Tibial nerve (tissue), 4 donors: ENCODE measurements at regions not wholly inside any gene's neighbourhood (a gene's known extent, or its start where the extent isn't known, plus 50 kb on each side); places are given as distances from the start of the nearest gene placed in this dataset.

Experiments used
- CTCF ChIP-seq, 5 experiments: fragments of 200-600 bp in 3 of 5; fragments of 450-650 bp in 2 of 5; sonication (generic) in 3 of 5; IDR thresholded peaks; one replicate each; pipeline ENCODE4 v1.5.1; 2016 to 2019; ENCODE audit warnings: antibody characterized with exemption in 5 of 5, mild to moderate bottlenecking in 3 of 5, moderate library complexity in 2 of 5
- EP300 ChIP-seq, 2 donors: sonication (generic); formaldehyde crosslinking; IDR thresholded peaks; one replicate each; pipeline ENCODE4 v1.6.1; 2017; ENCODE audit warnings: antibody characterized with exemption in 2 of 2, mild to moderate bottlenecking in 1 of 2
- POLR2A ChIP-seq, 2 donors: fragments of 450-650 bp; IDR thresholded peaks; one replicate each; pipeline ENCODE4 v1.6.1; 2017; ENCODE audit warnings: antibody characterized with exemption in 2 of 2, mild to moderate bottlenecking in 2 of 2, moderate library complexity in 2 of 2

DNA sequence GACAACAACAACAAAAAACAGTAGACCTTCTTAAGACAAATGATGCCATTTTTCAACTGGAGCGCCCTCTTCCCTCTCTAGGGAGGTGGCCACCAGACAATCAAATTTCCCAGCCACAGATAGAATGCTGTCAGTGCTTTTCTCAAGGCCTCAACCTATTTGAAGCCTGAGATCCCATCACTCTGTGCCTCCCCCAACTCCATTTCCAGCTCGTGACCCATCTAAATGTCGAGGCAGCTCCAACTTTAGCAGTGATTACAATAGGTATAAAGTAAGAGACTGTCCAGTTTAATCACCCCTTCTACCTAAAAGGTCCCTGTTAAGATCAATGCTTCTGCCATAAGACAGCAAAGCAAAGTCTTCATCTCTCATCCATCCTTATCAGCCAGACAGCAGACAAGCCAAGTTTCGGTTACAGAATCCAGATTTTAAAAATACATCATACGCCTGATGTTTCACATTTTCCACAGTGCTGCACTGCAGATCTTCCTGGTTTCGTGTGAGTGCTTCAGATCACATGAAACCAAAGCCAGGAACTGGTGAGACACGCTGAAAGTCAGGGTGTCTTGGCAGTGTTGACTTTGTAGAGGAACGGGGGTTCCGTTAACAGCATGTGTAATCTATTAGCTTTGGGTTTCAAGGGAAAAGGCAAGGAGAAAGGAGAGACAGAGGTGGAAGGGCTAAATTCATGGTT is 447.8 kb downstream of the ENC1 start:
- no peak for TF ChIP-seq CTCF (IDR thresholded peaks at IDR 0.05)
- TF ChIP-seq POLR2A (IDR thresholded peaks at IDR 0.05) = no peak
- peak in 1 of 2 donors; percentile 54 for TF ChIP-seq EP300 (IDR thresholded peaks at IDR 0.05)
